ENCODE measurements at regions not wholly inside any gene's neighbourhood (a gene's known extent, or its start where the extent isn't known, plus 50 kb on each side); places are given as distances from the start of the nearest gene placed in this dataset.
A peak's percentile ranks its signal among the peaks of the same experiment; 100 is the strongest.

- H3K79me2 ChIP-seq (ENCODE audit: insufficient read depth, low read length), result no peaks in the 10 kb centered on the region
- intact Hi-C loops (cut with micrococcal nuclease; ENCODE audit: unreplicated experiment) (no loop called here), in situ Hi-C loops (cut with HindIII; ENCODE audit: extremely low pct_ligation_motif_present, low pct_unique_long_range_greater_than_20kb) (no loop called here)
- no peak overlapping the region for H3K27ac ChIP-seq (ENCODE audit: extremely low read length, insufficient read depth, low read length)
- ChIA-PET POLR2A (no interaction called here), CTCF (ENCODE audit: low intra/inter-chr PET ratio, low total read pairs) (no interaction called here)
- no peak overlapping the region for H3K4me3 ChIP-seq (replicated peaks in 1 of 3; ENCODE audit: insufficient read depth in 1 of 3, low read depth in 2 of 3, low read length in 3 of 3)
- H3K36me3 ChIP-seq (replicated peaks in 1 of 2; ENCODE audit: control insufficient read depth in 1 of 2, insufficient read depth in 2 of 2, low read length in 2 of 2), result no peaks in the 10 kb centered on the region
- H2AFZ ChIP-seq (ENCODE audit: low read length), result peak overlapping the region; percentile 38
- DNase-seq (ENCODE audit: low spot score), result no peak
- H3K9ac ChIP-seq (ENCODE audit: insufficient read depth, low read depth, low read length), result no peak overlapping the region
- no peak for FAIRE-seq
- no peak overlapping the region for H3K4me2 ChIP-seq (ENCODE audit: low read depth, low read length)
- BruUV-seq (replicated peaks), result no TSS peak
- no peaks in the 10 kb centered on the region for H3K27me3 ChIP-seq (ENCODE audit: control insufficient read depth in 1 of 2, insufficient read depth in 2 of 2, low read length in 2 of 2)
- 82% methylated on average over 4 of the region's 4 CpGs for WGBS (ENCODE audit: low lambda C conversion rate)
- peaks cover 23% of the 10 kb centered on the region for H3K4me1 ChIP-seq (ENCODE audit: insufficient read depth, low read length)
- no peak for ATAC-seq
- no peaks in the 10 kb centered on the region for H4K20me1 ChIP-seq (ENCODE audit: insufficient read depth, low read length)
- no peaks in the 10 kb centered on the region for H3K9me3 ChIP-seq (ENCODE audit: low read length)
- TF ChIP-seq ZKSCAN5 (CRISPR knock-in tag; IDR thresholded peaks at IDR 0.05) (no peak), ETV5 (CRISPR knock-in tag; IDR thresholded peaks at IDR 0.05; ENCODE audit: borderline replicate concordance) (no peak), ZFAT (CRISPR knock-in tag; conservative IDR thresholded peaks at IDR 0.05) (no peak), CERS6 (CRISPR knock-in tag; IDR thresholded peaks at IDR 0.05) (no peak), ZNF512B (CRISPR knock-in tag; IDR thresholded peaks at IDR 0.05; ENCODE audit: borderline replicate concordance) (no peak), SCMH1 (CRISPR knock-in tag; IDR thresholded peaks at IDR 0.05; ENCODE audit: borderline replicate concordance) (no peak), ZNF101 (CRISPR knock-in tag; IDR thresholded peaks at IDR 0.05; ENCODE audit: borderline replicate concordance, low read depth) (no peak), CREBL2 (CRISPR knock-in tag; IDR thresholded peaks at IDR 0.05; ENCODE audit: borderline replicate concordance) (no peak), ZNF703 (CRISPR knock-in tag; IDR thresholded peaks at IDR 0.05; ENCODE audit: borderline replicate concordance) (no peak), KAT7 (CRISPR knock-in tag; IDR thresholded peaks at IDR 0.05; ENCODE audit: borderline replicate concordance) (no peak)
- TF ChIP-seq, protein P1, sequence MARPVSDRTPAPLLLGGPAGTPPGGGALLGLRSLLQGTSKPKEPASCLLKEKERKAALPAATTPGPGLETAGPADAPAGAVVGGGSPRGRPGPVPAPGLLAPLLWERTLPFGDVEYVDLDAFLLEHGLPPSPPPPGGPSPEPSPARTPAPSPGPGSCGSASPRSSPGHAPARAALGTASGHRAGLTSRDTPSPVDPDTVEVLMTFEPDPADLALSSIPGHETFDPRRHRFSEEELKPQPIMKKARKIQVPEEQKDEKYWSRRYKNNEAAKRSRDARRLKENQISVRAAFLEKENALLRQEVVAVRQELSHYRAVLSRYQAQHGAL (CRISPR knock-in tag; IDR thresholded peaks at IDR 0.05; ENCODE audit: not compliant biosample characterization), result no peak
- TF ChIP-seq, protein P2, sequence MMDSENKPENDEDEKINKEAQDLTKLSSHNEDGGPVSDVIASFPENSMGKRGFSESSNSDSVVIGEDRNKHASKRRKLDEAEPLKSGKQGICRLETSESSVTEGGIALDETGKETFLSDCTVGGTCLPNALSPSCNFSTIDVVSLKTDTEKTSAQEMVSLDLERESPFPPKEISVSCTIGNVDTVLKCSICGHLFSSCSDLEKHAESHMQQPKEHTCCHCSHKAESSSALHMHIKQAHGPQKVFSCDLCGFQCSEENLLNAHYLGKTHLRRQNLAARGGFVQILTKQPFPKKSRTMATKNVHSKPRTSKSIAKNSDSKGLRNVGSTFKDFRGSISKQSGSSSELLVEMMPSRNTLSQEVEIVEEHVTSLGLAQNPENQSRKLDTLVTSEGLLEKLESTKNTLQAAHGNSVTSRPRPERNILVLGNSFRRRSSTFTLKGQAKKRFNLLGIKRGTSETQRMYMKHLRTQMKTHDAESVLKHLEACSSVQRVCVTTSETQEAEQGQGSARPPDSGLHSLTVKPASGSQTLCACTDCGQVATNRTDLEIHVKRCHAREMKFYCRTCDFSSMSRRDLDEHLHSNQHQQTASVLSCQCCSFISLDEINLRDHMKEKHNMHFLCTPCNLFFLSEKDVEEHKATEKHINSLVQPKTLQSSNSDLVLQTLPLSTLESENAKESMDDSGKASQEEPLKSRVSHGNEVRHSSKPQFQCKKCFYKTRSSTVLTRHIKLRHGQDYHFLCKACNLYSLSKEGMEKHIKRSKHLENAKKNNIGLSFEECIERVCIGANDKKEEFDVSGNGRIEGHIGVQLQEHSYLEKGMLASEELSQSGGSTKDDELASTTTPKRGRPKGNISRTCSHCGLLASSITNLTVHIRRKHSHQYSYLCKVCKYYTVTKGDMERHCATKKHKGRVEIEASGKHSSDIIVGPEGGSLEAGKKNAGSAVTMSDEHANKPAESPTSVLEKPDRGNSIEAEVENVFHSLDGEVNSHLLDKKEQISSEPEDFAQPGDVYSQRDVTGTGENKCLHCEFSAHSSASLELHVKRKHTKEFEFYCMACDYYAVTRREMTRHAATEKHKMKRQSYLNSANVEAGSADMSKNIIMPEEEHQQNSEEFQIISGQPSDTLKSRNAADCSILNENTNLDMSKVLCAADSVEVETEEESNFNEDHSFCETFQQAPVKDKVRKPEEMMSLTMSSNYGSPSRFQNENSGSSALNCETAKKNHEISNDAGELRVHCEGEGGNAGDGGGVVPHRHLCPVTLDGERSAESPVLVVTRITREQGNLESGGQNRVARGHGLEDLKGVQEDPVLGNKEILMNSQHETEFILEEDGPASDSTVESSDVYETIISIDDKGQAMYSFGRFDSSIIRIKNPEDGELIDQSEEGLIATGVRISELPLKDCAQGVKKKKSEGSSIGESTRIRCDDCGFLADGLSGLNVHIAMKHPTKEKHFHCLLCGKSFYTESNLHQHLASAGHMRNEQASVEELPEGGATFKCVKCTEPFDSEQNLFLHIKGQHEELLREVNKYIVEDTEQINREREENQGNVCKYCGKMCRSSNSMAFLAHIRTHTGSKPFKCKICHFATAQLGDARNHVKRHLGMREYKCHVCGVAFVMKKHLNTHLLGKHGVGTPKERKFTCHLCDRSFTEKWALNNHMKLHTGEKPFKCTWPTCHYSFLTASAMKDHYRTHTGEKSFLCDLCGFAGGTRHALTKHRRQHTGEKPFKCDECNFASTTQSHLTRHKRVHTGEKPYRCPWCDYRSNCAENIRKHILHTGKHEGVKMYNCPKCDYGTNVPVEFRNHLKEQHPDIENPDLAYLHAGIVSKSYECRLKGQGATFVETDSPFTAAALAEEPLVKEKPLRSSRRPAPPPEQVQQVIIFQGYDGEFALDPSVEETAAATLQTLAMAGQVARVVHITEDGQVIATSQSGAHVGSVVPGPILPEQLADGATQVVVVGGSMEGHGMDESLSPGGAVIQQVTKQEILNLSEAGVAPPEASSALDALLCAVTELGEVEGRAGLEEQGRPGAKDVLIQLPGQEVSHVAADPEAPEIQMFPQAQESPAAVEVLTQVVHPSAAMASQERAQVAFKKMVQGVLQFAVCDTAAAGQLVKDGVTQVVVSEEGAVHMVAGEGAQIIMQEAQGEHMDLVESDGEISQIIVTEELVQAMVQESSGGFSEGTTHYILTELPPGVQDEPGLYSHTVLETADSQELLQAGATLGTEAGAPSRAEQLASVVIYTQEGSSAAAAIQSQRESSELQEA (CRISPR knock-in tag; IDR thresholded peaks at IDR 0.05; ENCODE audit: not compliant biosample characterization), result no peak
Measured at GRCh38 chr6:95882371-95882770, 133.4 kb upstream of the FUT9 start.

Data from HepG2 (cell line).